ENCODE measurements at regions not wholly inside any gene's neighbourhood (a gene's known extent, or its start where the extent isn't known, plus 50 kb on each side); places are given as distances from the start of the nearest gene placed in this dataset.
A peak's percentile ranks its signal among the peaks of the same experiment; 100 is the strongest.

DNA sequence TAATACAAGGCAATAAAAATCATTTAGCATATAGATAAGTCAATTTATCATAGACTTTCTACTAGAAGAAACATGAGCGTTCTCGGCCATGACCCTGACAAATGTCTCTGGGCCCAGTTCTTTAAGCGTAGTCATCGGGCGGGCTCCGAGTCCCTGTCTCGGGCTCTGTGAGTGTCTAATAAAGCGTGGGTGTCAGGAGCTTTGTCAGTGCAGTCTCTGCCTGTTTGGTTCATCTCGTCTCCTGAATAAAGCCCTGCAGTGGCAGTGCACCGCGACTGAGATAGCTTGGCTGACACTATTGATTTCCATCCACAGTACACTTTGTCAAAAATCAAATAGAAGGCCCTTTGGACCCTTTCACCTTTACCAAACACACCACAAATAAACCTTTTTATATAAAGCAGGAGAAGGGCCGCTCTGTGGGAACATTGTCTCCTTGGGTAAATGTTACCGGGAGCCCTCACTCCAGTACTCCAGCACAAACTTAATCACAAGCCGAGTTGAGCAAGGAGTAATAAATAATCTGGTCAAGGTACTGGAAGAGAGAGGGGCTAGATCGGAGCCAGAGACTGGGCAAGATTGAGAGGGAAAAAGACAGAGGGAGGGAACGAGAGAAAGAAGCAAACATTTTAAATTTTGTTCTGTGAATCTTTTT lies 368.2 kb upstream of the TSHZ3 start:
- DNase-seq, result no peak

DNA sequence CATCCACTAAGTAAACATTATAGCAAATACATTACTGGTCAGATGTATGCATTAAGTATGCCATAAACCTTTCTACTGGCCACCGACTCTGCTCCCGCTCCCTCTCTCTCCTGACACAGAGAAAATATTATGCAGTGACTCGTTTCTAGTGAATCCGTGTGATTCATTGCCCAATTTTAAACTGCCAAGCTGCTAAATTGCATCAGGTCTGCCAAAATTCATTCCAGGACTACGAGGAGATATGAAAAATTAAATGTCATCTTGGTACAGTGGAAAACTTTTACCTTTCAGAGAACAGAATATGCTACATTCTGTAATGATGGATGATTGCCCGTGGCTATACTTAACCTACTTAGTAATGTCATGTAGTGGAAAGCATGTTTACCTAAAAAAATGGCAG lies 368.8 kb upstream of the TSHZ3 start:
- peak; percentile 68 for DNase-seq

DNA sequence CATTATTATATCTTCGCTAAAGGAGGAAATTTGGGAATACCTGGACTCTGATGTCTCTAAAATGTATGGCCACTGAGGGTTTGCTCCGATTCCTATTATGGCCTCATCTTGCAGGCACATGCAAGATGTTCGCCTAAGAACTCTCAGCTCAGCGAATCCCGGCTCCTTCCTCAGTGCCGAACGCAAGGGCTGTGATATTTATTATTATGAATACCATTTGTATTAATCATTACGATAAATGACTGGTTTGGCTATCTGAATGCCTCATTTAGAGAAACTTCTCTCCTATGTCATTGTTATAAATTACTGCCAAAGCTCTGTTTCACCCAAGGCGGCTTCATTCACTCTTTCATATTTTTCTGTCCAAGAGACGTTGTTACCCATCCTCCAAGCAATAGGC lies 369.7 kb upstream of the TSHZ3 start:
- DNase-seq, result peak; percentile 11

DNA sequence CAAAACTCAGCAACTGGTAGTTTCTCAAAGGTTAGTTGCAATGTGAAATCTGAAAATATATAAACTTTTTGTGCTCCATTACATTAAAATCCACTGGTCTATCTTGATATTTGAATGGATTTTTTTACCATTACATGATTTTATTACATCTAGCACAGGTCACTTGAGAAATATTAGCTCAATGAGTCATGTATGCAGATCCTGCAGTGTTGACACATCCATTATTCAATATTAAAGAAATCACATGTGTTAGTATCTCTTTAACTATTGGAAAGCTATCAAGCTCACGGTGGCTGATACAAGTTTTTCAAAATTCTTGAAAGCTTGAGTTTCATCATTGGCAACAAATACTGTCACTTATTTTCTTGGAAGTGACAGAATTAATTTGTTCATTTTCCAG lies 373.9 kb upstream of the TSHZ3 start:
- peak; percentile 30 for DNase-seq

DNA sequence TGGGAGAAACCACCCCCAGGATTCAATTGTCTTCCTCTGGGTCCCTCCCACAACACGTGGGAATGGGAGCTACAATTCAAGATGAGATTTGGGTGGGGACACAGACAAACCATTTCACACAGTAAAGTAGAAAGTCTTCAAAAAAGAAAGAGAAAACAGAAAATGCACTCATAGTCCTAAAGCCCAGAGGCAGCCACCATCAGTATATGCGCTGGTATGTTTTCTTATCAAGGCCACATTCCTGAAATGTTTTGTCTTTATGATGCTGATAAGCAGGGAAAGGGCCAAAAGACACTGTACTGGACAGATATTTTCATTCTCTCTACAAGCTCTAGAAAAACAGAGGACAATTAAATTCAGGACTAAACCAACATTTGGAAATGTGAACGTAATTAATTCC lies 375.8 kb upstream of the TSHZ3 start:
- no peak for DNase-seq

DNA sequence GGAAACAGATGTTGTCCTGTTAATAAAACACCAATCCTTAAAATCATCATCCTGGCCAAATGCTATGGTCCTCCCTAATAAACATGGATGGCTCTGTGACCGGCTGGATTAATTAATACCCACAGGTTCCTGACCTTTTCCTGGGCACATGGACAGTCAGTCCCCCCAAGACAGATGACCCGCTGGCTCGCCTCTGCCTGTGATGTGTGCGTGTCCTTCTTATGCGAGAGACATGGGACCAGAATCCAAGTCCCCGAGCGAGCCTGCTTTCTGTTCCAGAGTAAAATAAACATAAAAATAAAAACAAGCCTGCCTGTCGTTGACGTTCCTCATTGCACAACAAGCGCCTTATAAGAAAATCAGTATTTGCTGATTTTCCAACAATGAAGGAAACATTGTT lies 378.3 kb upstream of the TSHZ3 start:
- no peak for DNase-seq

DNA sequence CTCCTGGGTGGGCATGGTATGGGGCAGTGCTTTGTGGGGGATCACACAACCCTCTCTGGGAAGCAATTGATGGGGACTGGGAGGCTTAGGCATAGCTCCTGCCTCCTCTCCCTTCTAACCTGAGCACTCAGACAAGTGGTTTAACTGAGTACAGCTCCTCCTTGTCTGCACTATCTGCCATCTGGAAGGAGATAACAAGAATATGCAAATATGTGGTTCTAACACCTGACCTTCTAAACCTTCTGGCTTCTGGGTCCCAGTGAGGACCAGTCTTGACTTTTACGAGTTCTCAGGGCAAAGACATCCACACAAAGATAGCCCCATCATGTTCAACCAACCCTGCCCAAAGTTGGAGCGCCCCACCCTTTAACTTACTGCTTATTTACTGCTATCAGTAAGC lies 381.0 kb upstream of the TSHZ3 start:
- DNase-seq, result no peak

DNA sequence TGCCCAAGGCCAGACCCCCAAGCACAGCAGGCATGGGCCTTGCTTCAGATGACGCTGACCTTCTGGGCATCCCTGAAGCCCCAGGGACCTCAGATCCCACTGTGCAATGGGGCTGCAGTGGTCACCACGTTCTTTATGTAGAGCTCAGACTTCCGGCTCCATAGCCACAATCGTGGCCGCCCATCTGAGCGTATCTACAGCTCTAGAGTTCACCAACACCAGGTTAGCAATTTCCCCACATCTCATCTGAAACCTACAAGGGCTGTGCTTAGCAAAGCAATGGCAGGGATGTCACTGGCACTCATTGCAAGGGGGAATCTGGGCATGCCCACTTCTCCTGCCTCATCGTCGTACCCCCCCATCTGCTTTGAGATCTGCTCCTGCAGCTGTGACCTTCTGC lies 384.4 kb upstream of the TSHZ3 start:
- no peak for DNase-seq

DNA sequence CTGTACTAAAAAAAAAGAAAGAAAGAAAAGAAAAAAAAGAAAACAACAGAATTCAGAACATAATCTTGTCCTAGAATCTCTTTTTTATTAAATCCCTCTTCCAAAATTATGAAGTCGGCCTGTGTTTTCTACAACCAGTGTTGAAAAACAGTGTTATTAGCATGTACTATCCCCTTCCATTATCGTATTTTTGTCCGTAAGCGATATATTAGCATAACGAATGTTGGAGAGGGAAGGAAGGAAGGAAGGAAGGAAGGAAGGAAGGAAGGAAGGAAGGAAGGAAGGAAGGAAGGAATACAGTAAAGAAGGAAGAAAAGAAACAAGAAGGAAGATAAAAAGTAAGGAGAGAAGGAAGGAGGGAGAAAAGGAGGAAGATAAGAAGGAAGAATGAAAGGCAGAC lies 393.0 kb upstream of the TSHZ3 start:
- DNase-seq, result no peak

DNA sequence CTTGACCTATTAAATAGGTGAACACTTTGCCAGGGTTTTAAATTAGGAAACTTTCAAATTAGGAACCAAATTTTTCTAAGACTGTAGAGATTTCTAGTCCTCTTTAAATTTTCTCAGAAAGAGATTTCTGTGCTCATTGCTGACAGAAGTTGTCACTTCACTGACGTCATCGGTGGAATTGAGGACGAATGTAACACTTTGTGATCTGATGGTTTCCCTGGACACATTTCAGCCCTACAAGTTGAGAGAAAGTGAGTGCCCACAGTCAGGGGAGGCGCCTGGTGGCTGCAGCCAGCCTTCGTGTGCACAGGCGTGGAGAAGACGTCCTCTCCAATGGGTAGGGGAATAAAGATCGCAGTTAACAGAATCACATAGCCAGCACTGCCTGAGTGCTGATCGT lies 396.5 kb upstream of the TSHZ3 start:
- no peak for DNase-seq

DNA sequence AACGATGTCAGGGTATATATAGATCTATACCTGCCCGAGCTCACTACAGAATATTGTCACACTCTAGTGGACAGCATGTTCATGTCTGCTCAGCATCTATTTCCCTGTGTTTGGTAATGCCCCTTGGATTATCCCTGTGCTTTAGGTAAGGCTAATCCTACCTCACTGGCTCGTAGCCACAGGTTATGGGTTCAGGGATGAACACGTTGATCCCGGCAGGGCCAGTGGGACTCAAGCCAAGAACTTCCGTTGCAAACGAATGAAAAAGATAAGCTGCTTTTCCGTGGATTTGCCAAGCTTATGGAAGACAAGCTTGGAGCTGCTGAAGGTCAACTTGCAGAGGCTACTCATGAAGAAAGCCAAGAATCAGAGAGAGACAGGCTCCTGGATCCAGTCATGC lies 400.0 kb upstream of the TSHZ3 start:
- DNase-seq, result no peak

DNA sequence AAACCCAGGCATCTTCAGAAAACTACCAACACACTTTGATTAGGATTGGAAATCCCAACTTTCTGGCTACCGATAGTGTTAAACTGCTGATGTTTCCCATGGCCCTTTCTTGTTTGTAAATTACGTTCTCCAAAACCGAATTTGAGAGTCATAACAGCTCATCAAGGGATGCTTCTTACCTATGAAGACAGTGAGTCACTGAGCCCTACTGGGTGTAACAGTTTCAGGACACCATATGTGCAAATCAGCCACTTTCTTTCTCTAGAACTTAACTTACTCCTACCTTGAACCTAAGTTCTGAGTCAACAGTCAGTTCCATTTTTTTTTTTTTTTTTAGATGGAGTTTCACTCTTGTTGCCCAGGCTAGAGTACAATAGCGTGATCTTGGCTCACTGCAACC lies 410.1 kb upstream of the TSHZ3 start:
- DNase-seq, result no peak

DNA sequence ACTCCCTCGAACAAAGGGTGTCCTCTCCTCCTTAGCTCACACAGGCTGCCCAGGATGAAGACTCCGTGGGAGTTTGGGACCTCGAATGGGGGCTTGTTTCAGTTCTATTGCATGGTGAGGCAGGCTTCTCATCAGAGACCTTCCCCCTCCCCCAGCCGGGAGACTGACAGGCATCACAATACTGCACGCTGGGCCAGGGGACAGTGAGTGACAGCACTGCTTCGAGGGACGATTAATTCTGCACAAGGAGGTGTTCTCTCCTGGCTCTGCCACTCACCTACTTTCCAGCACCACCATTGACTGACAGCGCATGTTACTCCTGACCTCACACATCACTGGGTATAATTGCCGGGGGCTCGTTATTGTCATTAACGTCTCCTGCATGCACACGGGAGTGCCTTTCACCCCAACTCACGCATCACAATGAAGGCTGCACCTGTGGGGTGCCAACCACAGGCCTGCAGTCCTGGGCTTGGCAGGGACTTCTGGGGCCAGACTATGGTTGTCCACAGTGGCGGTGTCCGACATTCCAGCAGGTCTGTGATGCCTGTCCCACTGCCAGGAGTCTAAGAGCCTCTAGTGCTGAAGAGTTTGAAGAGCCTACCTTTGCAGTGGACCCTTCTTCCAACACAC lies 412.2 kb upstream of the TSHZ3 start:
- DNase-seq, result no peak

DNA sequence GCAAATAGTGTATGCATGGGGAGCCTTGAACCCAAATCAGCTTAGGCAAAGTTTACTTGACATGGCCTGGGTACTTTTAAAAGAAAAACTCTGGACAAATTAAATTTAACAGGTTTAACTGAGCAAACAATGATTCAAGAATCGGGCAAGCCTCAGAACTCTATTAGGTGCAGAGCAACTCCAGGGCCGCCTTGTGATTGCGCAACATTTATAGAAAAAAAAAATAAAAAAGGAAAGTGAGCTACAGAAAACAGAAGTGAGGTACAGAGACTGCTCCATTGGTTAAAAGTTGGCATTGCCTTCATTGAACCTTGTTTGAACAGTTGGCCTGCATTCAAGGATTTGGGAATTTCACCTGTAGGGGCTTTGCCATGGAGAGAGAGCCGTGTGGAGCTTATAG lies 421.0 kb upstream of the TSHZ3 start:
- DNase-seq, result no peak

DNA sequence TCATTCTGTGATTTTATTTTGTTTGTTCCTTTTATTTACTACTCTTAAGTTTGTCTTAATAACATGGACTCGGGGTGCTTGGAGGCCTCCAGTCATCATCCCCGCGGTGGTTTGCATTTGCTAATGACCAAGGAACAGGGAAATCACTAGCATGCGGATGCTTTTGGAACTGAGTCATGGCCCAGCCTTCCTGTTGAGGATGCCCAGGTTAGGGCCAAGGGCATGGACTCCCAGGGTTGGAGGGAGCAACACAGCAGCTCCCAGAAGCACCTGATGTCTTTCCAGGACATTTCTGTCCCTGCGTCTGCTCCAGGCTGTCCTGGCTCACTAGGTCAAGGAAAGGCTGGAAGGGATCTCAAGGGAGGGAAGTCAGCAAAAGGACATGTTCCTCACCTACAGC lies 423.7 kb upstream of the TSHZ3 start:
- no peak for DNase-seq

DNA sequence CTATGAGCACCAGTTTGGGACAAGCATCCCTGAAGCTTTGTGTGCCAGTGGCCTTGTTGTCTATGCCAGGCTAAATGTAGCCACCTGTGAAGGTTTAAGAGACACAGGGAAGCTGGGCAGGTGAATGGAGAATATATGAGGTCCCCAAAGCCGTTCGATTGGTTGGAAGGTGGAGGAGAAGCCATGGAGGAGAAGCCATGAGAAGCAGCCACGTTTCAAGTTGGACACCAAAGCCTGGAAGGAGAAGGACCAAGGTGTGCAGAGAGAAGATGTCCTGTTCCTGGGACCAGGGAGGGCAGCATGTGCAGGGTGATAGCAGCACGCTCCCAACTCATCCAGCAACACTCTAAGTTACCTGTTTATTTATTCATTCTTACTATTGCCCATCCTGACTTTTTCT lies 432.3 kb upstream of the TSHZ3 start:
- no peak for DNase-seq

DNA sequence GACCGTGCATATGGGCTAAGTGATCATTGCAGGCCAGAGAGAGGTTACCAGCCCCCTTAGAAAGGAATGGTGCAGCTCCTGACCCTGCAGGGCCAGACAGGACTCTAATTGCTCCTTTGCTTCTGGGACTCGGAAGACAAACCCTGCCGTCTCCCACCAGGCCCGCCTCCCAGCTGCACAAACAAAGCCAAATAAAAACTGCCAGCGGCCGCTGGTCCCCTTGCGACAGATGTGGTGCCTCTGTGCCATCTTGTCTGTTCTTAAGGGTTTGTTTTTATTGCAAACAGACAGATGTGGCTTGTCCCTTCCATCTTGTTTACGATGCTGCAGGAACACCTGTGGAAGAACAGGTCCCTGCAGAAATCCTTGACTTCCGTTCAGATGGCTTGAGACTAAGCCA lies 434.4 kb upstream of the TSHZ3 start:
- DNase-seq, result no peak

DNA sequence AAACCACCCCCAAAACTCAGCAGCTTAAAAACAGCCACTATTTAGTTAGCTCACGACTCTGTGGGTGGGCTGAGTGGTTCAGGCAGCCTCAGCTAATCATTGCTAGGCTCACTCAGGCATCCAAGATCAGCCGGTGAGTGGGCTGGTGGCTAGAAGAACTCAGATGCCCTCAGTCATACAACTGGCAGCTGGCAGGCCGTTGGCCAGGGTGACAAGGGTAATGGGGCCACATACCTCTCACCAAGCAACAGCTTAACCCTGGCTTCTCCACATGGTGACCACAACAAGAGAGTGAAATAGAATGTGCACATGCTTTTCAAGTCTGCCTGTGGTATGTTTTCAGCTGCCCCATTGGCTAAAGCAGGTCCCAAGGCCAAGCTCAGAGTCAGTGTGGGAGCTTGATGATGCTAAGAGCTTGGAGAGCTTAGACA lies 435.4 kb upstream of the TSHZ3 start:
- DNase-seq, result no peak

DNA sequence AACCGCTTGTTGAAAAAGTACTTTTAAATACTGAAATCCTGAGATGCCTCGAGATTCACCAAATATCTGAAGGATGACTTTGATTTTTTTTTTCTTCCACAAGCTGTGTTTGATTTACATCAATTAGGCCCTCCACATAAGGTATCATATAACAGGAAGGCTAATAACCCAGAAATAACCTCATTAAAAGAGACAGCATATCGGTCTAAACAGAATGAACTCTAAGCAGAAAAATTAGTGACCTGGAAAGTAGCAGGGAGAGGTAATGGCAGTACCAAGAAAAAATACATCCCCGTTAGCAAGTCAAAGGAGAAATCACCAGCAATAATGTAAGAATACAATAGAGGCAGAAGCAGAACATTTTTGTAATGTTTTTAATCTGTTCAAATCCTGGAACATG lies 452.4 kb upstream of the TSHZ3 start:
- DNase-seq, result no peak

DNA sequence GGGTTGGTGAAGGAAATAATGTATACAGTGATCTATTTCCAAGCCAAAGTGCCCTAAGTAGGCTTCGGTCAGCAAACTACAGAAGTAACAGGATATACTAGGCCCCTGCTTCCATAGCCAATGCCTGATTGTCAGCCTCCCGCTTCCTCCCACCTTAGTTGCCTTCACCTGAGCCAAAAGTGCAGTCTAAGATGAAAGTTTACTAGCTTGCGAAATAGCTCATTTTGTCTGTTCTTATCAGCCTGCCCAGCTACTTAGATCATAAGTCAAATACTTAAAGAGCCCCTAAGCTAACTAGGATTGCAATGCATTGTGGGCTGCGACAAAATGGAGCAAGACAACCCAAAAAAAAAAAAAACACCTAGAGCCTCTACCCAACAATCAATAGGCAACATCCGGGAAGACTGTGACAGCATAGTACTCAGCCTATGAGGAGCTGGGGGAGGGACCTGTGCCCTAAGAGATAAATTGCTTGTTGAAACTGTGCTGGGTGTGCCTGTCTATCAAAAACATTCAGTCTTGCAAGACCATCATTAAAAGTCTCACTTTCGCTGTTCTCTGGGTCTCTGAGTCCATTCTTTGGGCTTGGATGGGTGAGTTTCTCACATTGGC lies 454.7 kb upstream of the TSHZ3 start:
- DNase-seq, result no peak

DNA sequence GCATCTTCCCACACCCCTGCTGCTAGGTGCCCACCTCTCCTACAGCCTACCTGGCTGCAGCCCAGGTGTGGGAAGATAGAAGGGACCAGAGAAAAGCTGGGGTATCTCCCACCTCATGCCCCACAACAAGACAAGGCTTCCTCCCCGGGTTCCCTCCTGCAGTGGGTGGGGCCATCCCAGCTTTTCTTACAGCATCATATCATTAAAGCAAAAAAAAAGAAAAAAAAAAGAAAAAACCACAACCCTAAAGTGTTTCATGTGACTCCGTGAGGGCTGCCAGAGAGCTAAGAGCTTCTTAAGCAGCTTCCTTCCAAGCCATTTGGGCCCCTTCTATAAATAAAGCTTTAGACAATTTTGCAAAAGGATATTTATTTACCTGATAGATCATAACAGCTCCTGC lies 455.4 kb upstream of the TSHZ3 start:
- DNase-seq, result no peak

DNA sequence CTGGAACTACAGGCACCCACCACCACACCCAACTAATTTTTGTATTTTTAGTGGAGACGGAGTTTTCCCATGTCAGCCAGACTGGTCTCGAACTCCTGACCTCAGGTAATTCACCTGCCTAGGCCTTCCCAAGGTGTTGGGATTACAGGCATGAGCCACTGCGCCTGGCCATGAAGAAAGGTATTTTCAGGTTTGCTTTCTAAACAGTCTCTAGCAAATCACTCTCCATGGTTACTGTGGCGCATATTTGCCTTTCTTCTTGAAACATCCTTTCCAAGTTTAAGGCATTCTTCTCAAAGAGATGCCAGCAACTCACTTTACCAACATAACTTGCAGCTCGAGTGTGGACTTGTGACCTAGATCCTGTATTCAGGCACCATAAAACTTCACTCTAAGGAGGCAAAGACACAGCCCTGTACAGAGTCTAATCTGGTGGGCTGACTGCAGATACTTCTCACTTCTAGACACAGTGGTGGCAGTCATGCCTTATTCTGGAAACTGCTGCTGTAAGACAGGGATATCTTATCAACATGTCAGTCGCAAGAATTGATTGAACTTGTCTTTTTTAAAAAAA lies 461.4 kb upstream of the TSHZ3 start:
- DNase-seq, result no peak

DNA sequence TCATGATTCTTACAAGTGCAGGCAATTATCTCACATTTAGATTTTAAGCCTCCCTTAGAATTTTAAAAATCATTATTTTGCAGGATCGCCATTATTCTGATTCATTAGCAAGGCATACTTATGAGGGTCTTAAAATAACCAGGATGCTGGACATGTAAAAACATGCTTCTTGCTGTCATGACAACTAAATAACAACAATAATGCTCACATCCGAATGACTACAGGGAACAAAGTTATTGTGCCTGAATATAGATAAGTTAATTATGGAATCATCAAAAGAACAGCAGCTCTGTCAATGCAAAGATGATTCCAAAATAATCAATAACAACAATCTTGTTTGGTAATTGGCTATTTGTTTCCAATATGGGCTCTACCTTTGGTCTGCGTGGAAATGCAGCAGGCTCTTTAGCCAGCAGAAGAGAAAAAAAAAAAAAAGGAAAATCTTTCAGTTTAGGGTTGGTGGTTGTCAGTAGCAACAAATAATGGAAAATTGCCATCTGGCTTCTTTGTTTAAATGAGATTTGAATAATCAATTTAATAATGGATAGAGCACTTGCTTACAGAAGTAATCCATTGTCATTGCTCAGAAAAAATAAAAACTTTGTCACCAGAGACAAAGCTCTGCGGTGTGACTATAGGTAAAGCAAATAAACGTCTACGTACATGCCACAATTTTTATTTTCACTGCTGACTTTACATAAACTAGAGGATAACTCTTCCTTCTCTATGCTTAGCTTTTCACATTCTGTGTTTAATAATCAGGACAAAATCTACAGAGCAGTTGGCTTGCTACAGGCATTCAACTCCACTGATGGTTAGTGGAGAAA lies 468.9 kb upstream of the TSHZ3 start:
- no peak for DNase-seq

DNA sequence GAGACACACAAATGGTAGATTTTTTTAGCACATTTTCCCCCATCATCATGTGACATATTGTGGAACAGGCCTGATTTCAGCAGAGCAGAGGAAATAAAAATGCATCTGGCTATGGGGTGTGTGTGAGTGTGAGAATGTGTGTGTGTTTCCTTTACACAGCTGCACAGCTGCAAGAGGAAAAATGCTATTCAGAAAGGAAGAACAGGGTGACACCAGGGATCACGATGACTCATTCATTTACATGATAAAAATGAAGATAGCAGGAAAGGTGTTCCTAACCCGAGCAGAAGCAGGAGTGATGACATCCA lies 469.5 kb upstream of the TSHZ3 start:
- no peak for DNase-seq
